CD4-positive, alpha-beta T cell (primary cell): ENCODE measurements at regions not wholly inside any gene's neighbourhood (a gene's known extent, or its start where the extent isn't known, plus 50 kb on each side); places are given as distances from the start of the nearest gene placed in this dataset.

Source experiments
- ATAC-seq: fragments of 200-7000 bp; cut with Tn5 transposase; one replicate; pipeline ENCODE4 v1.10.0; 2022; ENCODE audit warnings: mild to moderate bottlenecking; ENCODE audit not compliant: poor library complexity
- CTCF ChIA-PET: fragments of 350-600 bp; sonication (Branson Sonifier 250); formaldehyde crosslinking; loops from one replicate; lab custom pipeline; 2021; ENCODE audit warnings: antibody characterized with exemption, inconsistent platforms; lab: Charles Lee
- POLR2A ChIA-PET: fragments of 350-600 bp; sonication (Branson Sonifier 250); formaldehyde crosslinking; loops from one replicate; lab custom pipeline; 2021; ENCODE audit warnings: antibody characterized with exemption, inconsistent platforms; lab: Charles Lee
- DNase-seq, 14 experiments: peaks; one replicate each; pipeline ENCODE4 v3.0.0-alpha.2; 2013 to 2020; ENCODE audit warnings: mixed read lengths in 2 of 14
- H3K27ac ChIP-seq, 2 donors: one replicate each; pipeline versions ENCODE4 v1.5.1 to v1.7.0; 2013; ENCODE audit warnings: low read length in 2 of 2, low read depth in 1 of 2, mild to moderate bottlenecking in 1 of 2
- H3K27me3 ChIP-seq, 2 experiments: 1 replicate in 1 of 2; 2 replicates in 1 of 2; pipeline versions ENCODE4 v1.6.1 to v1.7.0; 2013; ENCODE audit warnings: low read length in 2 of 2, control low read depth in 1 of 2, mild to moderate bottlenecking in 1 of 2, moderate library complexity in 1 of 2; ENCODE audit not compliant: insufficient read depth in 2 of 2, control insufficient read depth in 1 of 2
- H3K36me3 ChIP-seq: one replicate; pipeline ENCODE4 v1.6.1; 2013; ENCODE audit warnings: low read length, control low read depth; ENCODE audit not compliant: insufficient read depth
- H3K4me1 ChIP-seq: one replicate; pipeline ENCODE4 v1.6.1; 2013; ENCODE audit warnings: low read length, control low read depth; ENCODE audit not compliant: insufficient read depth
- H3K4me3 ChIP-seq: one replicate; pipeline ENCODE4 v1.5.1; 2013; ENCODE audit warnings: mild to moderate bottlenecking, low read length, moderate library complexity
- H3K9me3 ChIP-seq, 2 experiments: 1 replicate in 1 of 2; 2 replicates in 1 of 2; pipeline versions ENCODE4 v1.6.1 to v1.7.0; 2013; ENCODE audit warnings: low read length in 2 of 2, mild to moderate bottlenecking in 2 of 2, control low read depth in 1 of 2, moderate library complexity in 1 of 2; ENCODE audit not compliant: control insufficient read depth in 1 of 2, insufficient read depth in 1 of 2
- H3K27ac Mint-ChIP-seq: one replicate; pipeline ENCODE4 v1.8.0; 2020; ENCODE audit warnings: mixed read lengths
- H3K27me3 Mint-ChIP-seq: one replicate; pipeline ENCODE4 v1.8.0; 2021; ENCODE audit warnings: mixed read lengths
- H3K36me3 Mint-ChIP-seq: one replicate; pipeline ENCODE4 v1.8.0; 2021; ENCODE audit warnings: low read depth, mixed read lengths
- H3K4me1 Mint-ChIP-seq: one replicate; pipeline ENCODE4 v1.8.0; 2021; ENCODE audit warnings: low read depth, mixed read lengths
- H3K4me3 Mint-ChIP-seq: one replicate; pipeline ENCODE4 v1.8.0; 2020; ENCODE audit warnings: mild to moderate bottlenecking, mixed read lengths
- H3K9me3 Mint-ChIP-seq: one replicate; pipeline ENCODE4 v1.8.0; 2020; ENCODE audit warnings: mixed read lengths
- CTCF ChIP-seq: fragments of 200-600 bp; IDR thresholded peaks from one replicate; pipeline ENCODE4 v1.8.0; 2022; ENCODE audit warnings: antibody characterized with exemption, mild to moderate bottlenecking
- intact Hi-C, 2 experiments: fragments of 100-400 bp; cut with DNase I in 1 of 2; cut with micrococcal nuclease in 1 of 2; formaldehyde crosslinking; loops; one replicate each; pipeline versions ENCODE4 v1.15.1 to v1.9.0; 2023 to 2025; cut with DNase I, micrococcal nuclease

DNA sequence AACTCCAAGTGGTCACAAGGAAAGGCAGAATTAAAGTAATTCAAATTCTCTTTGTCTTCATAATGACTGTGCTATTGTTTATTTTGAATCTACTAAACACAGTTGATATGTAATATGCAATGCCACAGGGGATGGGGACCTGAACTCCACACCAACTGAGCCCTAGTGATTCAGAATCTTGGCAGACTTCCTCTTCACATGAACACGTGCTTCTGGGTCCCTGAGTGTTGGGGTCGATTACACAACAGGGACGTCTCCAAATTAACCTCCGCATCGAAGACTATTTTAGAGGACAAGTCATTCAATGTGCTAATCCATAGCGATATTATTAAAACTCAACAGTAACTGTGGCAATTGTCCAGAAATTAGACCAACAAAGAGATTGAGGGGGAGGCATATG is 95.3 kb upstream of the CARD11 start:
- no peaks in the 10 kb centered on the region for H3K27me3 Mint-ChIP-seq
- ChIA-PET CTCF (no interaction called here), POLR2A (no interaction called here)
- Histone ChIP-seq H3K4me3 (no peak overlapping the region), H3K36me3 (no peaks in the 10 kb centered on the region), H3K9me3 (peaks cover 0 to 4% of the 10 kb centered on the region in 2 experiments), H3K4me1 (no peaks in the 10 kb centered on the region), H3K27ac (no peak overlapping the region), H3K27me3 (no peaks in the 10 kb centered on the region)
- no peaks in the 10 kb centered on the region for H3K4me1 Mint-ChIP-seq
- no peaks in the 10 kb centered on the region for H3K9me3 Mint-ChIP-seq
- H3K4me3 Mint-ChIP-seq: no peak overlapping the region
- intact Hi-C loops: no loop called here
- ATAC-seq: no peak
- no peak for DNase-seq
- no peak for TF ChIP-seq CTCF
- no peaks in the 10 kb centered on the region for H3K36me3 Mint-ChIP-seq
- H3K27ac Mint-ChIP-seq: no peak overlapping the region

- H3K9me3 Mint-ChIP-seq: no peaks in the 10 kb centered on the region
- no peak for TF ChIP-seq CTCF
- POLR2A ChIA-PET: no interaction called here
These were observed 97.2 kb upstream of the CARD11 start for GRCh38 chr7:3140834-3141233.

DNA sequence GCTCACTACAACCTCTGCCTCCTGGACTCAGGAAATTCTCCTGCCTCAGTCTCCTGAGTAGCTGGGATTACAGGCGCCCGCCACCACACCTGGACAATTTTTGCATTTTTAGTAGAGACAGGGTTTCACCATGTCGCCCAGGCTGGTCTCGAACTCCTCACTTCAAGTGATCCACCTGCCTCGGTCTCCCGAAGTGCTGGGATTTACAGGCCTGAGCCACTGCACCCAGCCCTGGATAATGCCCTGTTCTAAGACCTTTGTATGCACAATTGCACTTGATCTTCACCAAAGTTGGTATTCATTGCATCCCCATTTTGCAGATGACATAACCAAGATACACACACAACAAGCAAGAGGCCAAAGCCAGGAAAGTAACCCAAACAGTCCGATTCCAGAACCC is 97.7 kb upstream of the CARD11 start:
- intact Hi-C loops: no loop called here
- H3K9me3 Mint-ChIP-seq: no peaks in the 10 kb centered on the region
- H3K4me1 Mint-ChIP-seq: peaks cover under 1% of the 10 kb centered on the region
- ChIA-PET CTCF (no interaction called here), POLR2A (no interaction called here)
- no peak overlapping the region for H3K27ac Mint-ChIP-seq
- H3K27me3 Mint-ChIP-seq: no peaks in the 10 kb centered on the region
- Histone ChIP-seq H3K36me3 (no peaks in the 10 kb centered on the region), H3K4me1 (no peaks in the 10 kb centered on the region), H3K4me3 (no peak overlapping the region), H3K9me3 (peaks cover 0 to 4% of the 10 kb centered on the region in 2 experiments), H3K27me3 (no peaks in the 10 kb centered on the region), H3K27ac (no peak overlapping the region)
- no peak for ATAC-seq
- no peak for DNase-seq
- no peak overlapping the region for H3K4me3 Mint-ChIP-seq
- no peaks in the 10 kb centered on the region for H3K36me3 Mint-ChIP-seq
- no peak for TF ChIP-seq CTCF

More at GRCh38 chr7:3140834-3141233, 97.2 kb upstream of the CARD11 start:
- H3K27me3 Mint-ChIP-seq: no peaks in the 10 kb centered on the region
- Histone ChIP-seq H3K4me3 (no peak overlapping the region), H3K4me1 (no peaks in the 10 kb centered on the region), H3K9me3 (peaks cover 0 to 4% of the 10 kb centered on the region in 2 experiments), H3K36me3 (no peaks in the 10 kb centered on the region), H3K27ac (no peak overlapping the region), H3K27me3 (no peaks in the 10 kb centered on the region)
- intact Hi-C loops: no loop called here
- CTCF ChIA-PET: no interaction called here
- no peak overlapping the region for H3K4me3 Mint-ChIP-seq
- ATAC-seq (no peak), DNase-seq (no peak)
- no peaks in the 10 kb centered on the region for H3K36me3 Mint-ChIP-seq
- H3K27ac Mint-ChIP-seq: no peak overlapping the region
- no peaks in the 10 kb centered on the region for H3K4me1 Mint-ChIP-seq
